ENCODE measurements at regions not wholly inside any gene's neighbourhood (a gene's known extent, or its start where the extent isn't known, plus 50 kb on each side); places are given as distances from the start of the nearest gene placed in this dataset.

DNA sequence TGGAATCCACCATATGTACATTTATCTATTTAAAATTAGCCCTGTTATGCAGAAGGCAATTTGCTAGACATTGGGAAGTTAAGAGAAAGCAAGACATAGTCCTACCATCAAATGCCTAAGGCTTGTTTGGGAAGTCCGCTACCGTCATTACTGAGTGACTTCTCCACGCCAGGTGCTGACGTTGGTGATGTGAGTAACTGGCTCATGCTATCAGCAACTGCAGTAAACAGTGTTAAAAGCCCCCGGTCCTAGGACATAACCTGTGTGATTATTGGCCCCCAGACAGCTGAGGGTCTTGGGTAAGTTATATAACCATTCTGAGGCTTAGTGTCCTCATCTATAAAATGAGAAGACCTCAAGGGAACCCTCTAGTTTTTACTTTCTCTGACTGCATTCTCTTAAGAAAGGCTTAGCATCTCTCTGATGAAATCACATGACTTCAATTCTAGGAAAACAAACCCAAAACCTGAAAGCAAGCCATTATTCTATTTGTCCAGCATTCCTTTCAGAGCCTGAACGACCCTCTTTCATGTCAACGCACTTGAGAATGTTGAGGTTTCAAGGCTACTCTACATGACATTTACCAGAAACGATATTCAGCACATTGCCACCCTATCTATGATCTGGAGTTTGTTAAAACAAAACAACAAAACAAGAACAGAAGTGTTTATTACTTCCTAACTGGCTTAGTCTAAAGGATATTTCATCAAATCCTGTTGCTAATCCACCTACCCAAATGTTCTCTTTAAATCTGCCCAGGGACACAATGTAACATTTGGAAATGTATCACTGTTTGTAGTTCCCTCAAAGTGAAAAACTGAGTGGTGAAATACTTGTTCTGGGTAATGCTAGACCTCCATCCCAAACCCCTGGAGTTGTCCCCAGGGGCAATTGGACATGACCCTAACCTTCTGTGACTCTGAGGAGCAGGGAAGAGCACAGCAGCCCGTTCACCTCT lies 133.8 kb downstream of the BTBD3 start:
- no peak for TF ChIP-seq POLR2AphosphoS5 (IDR thresholded peaks at IDR 0.05)
- TF ChIP-seq, protein P1, sequence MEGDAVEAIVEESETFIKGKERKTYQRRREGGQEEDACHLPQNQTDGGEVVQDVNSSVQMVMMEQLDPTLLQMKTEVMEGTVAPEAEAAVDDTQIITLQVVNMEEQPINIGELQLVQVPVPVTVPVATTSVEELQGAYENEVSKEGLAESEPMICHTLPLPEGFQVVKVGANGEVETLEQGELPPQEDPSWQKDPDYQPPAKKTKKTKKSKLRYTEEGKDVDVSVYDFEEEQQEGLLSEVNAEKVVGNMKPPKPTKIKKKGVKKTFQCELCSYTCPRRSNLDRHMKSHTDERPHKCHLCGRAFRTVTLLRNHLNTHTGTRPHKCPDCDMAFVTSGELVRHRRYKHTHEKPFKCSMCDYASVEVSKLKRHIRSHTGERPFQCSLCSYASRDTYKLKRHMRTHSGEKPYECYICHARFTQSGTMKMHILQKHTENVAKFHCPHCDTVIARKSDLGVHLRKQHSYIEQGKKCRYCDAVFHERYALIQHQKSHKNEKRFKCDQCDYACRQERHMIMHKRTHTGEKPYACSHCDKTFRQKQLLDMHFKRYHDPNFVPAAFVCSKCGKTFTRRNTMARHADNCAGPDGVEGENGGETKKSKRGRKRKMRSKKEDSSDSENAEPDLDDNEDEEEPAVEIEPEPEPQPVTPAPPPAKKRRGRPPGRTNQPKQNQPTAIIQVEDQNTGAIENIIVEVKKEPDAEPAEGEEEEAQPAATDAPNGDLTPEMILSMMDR (IDR thresholded peaks at IDR 0.05): no peak
